NCI-H82 (cell line): ENCODE measurements at regions not wholly inside any gene's neighbourhood (a gene's known extent, or its start where the extent isn't known, plus 50 kb on each side); places are given as distances from the start of the nearest gene placed in this dataset.

Experiments used
- DNase-seq: peaks from one replicate; lab custom pipeline; 2025; lab: John Stamatoyannopoulos, UW

GRCh38 chr11:116598556-116598955, 174.2 kb downstream of the BUD13 start:
- DNase-seq, result no peak

GRCh38 chr11:116598036-116598435, 174.8 kb downstream of the BUD13 start:
- no peak for DNase-seq

GRCh38 chr11:116596346-116597260, 176.2 kb downstream of the BUD13 start:
- DNase-seq, result no peak

- peak; percentile 70 for DNase-seq
These were observed 177.4 kb downstream of the BUD13 start for GRCh38 chr11:116595305-116595880.

GRCh38 chr11:116590844-116591570, 181.8 kb downstream of the BUD13 start:
- DNase-seq, result no peak

- DNase-seq, result no peak
These were observed 183.4 kb downstream of the BUD13 start for GRCh38 chr11:116589402-116589801.

GRCh38 chr11:116586392-116586791, 186.4 kb downstream of the BUD13 start:
- DNase-seq, result no peak

GRCh38 chr11:116582571-116582970, 190.2 kb downstream of the BUD13 start:
- peak; percentile 57 for DNase-seq

GRCh38 chr11:116581349-116581748, 191.4 kb downstream of the BUD13 start:
- no peak for DNase-seq

- no peak for DNase-seq
These were observed 192.0 kb downstream of the BUD13 start for GRCh38 chr11:116580799-116581198.

GRCh38 chr11:116579857-116580727, 192.7 kb downstream of the BUD13 start:
- peak; percentile 75 for DNase-seq

GRCh38 chr11:116579031-116579653, 193.6 kb downstream of the BUD13 start:
- peak; percentile 27 for DNase-seq

- no peak for DNase-seq
These were observed 194.8 kb downstream of the BUD13 start for GRCh38 chr11:116577956-116578355.

- no peak for DNase-seq
These were observed 195.5 kb downstream of the BUD13 start for GRCh38 chr11:116577273-116577672.

- no peak for DNase-seq
These were observed 196.3 kb downstream of the BUD13 start for GRCh38 chr11:116576526-116576925.

- DNase-seq, result no peak
These were observed 205.0 kb downstream of the BUD13 start for GRCh38 chr11:116567721-116568242.

- DNase-seq, result no peak
These were observed 209.1 kb downstream of the BUD13 start for GRCh38 chr11:116563712-116564047.

- no peak for DNase-seq
These were observed 209.6 kb downstream of the BUD13 start for GRCh38 chr11:116563028-116563711.

- no peak for DNase-seq
These were observed 212.2 kb downstream of the BUD13 start for GRCh38 chr11:116560589-116560988.

- DNase-seq, result no peak
These were observed 214.1 kb downstream of the BUD13 start for GRCh38 chr11:116558504-116559211.
